ENCODE measurements at regions not wholly inside any gene's neighbourhood (a gene's known extent, or its start where the extent isn't known, plus 50 kb on each side); places are given as distances from the start of the nearest gene placed in this dataset.

DNA sequence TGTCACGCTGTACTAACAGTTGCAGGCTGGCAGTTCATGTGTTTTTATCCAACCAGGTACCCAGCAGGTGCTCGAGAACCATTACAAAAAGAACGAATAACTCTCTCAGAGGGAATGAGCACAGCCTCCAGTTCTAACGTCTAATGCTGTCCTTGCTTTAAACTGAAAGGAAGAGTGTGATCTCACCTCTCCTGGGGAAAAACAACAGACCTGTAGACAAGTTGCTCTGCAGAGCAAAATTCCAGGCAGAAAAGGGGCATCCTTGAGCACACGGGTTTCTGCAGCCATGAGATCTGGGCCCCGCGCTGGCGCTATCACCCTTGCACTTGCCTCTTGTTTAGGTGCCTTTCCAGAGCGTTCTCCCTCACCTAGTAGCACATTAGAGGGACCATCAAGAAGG is 92.5 kb upstream of the DNAH5 start:
- no peak for TF ChIP-seq POLR2A (IDR thresholded peaks at IDR 0.05)
- TF ChIP-seq, protein P1, sequence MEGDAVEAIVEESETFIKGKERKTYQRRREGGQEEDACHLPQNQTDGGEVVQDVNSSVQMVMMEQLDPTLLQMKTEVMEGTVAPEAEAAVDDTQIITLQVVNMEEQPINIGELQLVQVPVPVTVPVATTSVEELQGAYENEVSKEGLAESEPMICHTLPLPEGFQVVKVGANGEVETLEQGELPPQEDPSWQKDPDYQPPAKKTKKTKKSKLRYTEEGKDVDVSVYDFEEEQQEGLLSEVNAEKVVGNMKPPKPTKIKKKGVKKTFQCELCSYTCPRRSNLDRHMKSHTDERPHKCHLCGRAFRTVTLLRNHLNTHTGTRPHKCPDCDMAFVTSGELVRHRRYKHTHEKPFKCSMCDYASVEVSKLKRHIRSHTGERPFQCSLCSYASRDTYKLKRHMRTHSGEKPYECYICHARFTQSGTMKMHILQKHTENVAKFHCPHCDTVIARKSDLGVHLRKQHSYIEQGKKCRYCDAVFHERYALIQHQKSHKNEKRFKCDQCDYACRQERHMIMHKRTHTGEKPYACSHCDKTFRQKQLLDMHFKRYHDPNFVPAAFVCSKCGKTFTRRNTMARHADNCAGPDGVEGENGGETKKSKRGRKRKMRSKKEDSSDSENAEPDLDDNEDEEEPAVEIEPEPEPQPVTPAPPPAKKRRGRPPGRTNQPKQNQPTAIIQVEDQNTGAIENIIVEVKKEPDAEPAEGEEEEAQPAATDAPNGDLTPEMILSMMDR (IDR thresholded peaks at IDR 0.05 in 8 of 11, conservative IDR thresholded peaks at IDR 0.05 in 3 of 11): no peak

All from spleen (tissue), 7 donors.